ENCODE measurements at regions not wholly inside any gene's neighbourhood (a gene's known extent, or its start where the extent isn't known, plus 50 kb on each side); places are given as distances from the start of the nearest gene placed in this dataset.

GRCh38 chr3:64988188-64988587 lies 300.4 kb upstream of the ADAMTS9 start:
- TF ChIP-seq CTCF (IDR thresholded peaks at IDR 0.05) (no peak), ZFX (IDR thresholded peaks at IDR 0.05; ENCODE audit: borderline replicate concordance) (no peak)
